ENCODE measurements at regions not wholly inside any gene's neighbourhood (a gene's known extent, or its start where the extent isn't known, plus 50 kb on each side); places are given as distances from the start of the nearest gene placed in this dataset.

GRCh38 chr12:105820429-105821125 is 318.2 kb downstream of the NUAK1 start:
- no peak for TF ChIP-seq CTCF (IDR thresholded peaks at IDR 0.05; ENCODE audit: insufficient read depth, low read length, poor library complexity, severe bottlenecking)
- no peak for DNase-seq (ENCODE audit: low read depth)
- H3K4me3 ChIP-seq (ENCODE audit: low read depth, low read length): no peak overlapping the region

DNA sequence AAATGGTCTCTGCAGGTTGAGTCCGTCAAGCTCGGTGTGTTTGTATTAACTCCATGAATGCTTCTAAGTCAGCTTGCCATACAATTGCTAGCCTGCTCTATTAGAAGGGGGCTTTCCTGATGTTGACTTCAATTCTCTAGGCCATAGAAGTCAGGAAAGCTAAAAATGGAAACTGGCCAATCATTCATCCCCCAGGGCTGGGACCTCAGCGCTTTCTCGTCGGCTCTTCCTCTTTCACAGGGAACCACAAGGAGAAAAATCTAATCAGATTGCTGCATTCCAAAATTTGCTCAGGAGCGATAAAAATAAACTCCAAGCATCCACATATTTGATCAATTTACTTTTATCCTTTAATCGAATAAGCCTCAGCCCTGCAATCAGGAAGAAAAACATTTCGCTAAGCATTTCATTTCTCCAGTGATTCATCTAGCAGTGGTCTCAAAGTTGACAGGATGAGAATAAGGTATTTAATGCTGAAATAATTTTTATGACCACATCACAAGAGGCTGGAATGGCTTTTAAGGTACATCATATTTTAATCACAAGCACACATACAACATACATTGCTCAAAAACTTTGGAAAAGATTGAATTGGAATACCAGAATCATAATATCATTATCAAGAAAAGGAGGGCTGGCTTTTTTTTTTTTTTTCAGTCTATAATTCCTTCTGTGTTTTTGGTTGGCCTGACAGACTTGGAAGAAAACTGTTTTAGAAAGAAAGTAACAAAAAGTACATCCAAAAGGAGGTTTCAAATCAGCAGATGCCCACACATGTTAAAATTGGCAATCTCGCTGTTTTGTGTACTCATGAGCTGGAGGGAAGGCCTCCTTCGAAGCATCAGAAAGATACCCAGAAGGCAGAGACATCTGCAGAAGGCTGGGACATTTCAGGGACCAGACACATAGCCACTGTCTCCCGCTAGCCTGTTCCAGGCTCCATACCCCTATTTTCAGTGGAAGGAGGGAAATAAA is 316.3 kb downstream of the NUAK1 start:
- TF ChIP-seq CTCF (IDR thresholded peaks at IDR 0.05; ENCODE audit: insufficient read depth, low read length, poor library complexity, severe bottlenecking): no peak
- no peak for DNase-seq (ENCODE audit: low read depth)
- no peaks in the 10 kb centered on the region for H3K36me3 ChIP-seq (ENCODE audit: control insufficient read depth, insufficient read depth, low read length)
- H3K4me3 ChIP-seq (ENCODE audit: low read depth, low read length): no peak overlapping the region
- no peaks in the 10 kb centered on the region for H3K27me3 ChIP-seq (ENCODE audit: control insufficient read depth, insufficient read depth, low read length)

More at GRCh38 chr12:105820429-105821125, 318.2 kb downstream of the NUAK1 start:
- H3K36me3 ChIP-seq (ENCODE audit: control insufficient read depth, insufficient read depth, low read length): no peaks in the 10 kb centered on the region
- H3K27me3 ChIP-seq (ENCODE audit: control insufficient read depth, insufficient read depth, low read length): no peaks in the 10 kb centered on the region

GRCh38 chr12:105823810-105824209 is 314.9 kb downstream of the NUAK1 start:
- Histone ChIP-seq H3K27me3 (ENCODE audit: control insufficient read depth, insufficient read depth, low read length) (no peaks in the 10 kb centered on the region), H3K4me3 (ENCODE audit: low read depth, low read length) (no peak overlapping the region), H3K36me3 (ENCODE audit: control insufficient read depth, insufficient read depth, low read length) (no peaks in the 10 kb centered on the region)
- DNase-seq (ENCODE audit: low read depth): no peak
- TF ChIP-seq CTCF (IDR thresholded peaks at IDR 0.05; ENCODE audit: insufficient read depth, low read length, poor library complexity, severe bottlenecking): no peak

- TF ChIP-seq CTCF (IDR thresholded peaks at IDR 0.05; ENCODE audit: insufficient read depth, low read length, poor library complexity, severe bottlenecking): no peak
- DNase-seq (ENCODE audit: low read depth): peak; percentile 10
- Histone ChIP-seq H3K4me3 (ENCODE audit: low read depth, low read length) (no peak overlapping the region), H3K27me3 (ENCODE audit: control insufficient read depth, insufficient read depth, low read length) (no peaks in the 10 kb centered on the region), H3K36me3 (ENCODE audit: control insufficient read depth, insufficient read depth, low read length) (no peaks in the 10 kb centered on the region)
Measured at GRCh38 chr12:105825141-105825540, 313.6 kb downstream of the NUAK1 start.

- DNase-seq (ENCODE audit: low read depth): no peak
- H3K4me3 ChIP-seq (ENCODE audit: low read depth, low read length): no peak overlapping the region
- no peaks in the 10 kb centered on the region for H3K36me3 ChIP-seq (ENCODE audit: control insufficient read depth, insufficient read depth, low read length)
- no peak for TF ChIP-seq CTCF (IDR thresholded peaks at IDR 0.05; ENCODE audit: insufficient read depth, low read length, poor library complexity, severe bottlenecking)
- H3K27me3 ChIP-seq (ENCODE audit: control insufficient read depth, insufficient read depth, low read length): no peaks in the 10 kb centered on the region
Measured at GRCh38 chr12:105831372-105831771, 307.4 kb downstream of the NUAK1 start.

Measured in kidney epithelial cell (primary cell).